RWPE1 (cell line): ENCODE measurements at regions not wholly inside any gene's neighbourhood (a gene's known extent, or its start where the extent isn't known, plus 50 kb on each side); places are given as distances from the start of the nearest gene placed in this dataset.
"Not testable (repeated sequence)": the region's sequence is repeated elsewhere in the genome, so short reads cannot be mapped to it uniquely, and the experiment has no call there.

Experiments used
- CTCF ChIA-PET: fragments of 350-600 bp; sonication (Branson Sonifier 250); formaldehyde crosslinking; extraction: SDS; loops from one replicate; lab custom pipeline; 2021; lab: Yijun Ruan, JAX
- POLR2A ChIA-PET: fragments of 400-600 bp; formaldehyde crosslinking; extraction: SDS; loops from one replicate; lab custom pipeline; 2020; ENCODE audit warnings: antibody characterized with exemption; ENCODE audit not compliant: low non-redundant PET; lab: Yijun Ruan, JAX
- DNase-seq: peaks from one replicate; pipeline ENCODE4 v3.0.0; 2012; ENCODE audit warnings: low spot score
- H3K27ac ChIP-seq: fragments of 450-650 bp; 2 replicates; pipeline ENCODE4 v1.5.1; 2017
- TF ChIP-seq, protein P1 (sequence below): fragments of 450-650 bp; conservative IDR thresholded peaks from 2 replicates; pipeline ENCODE4 v1.5.1; 2017; ENCODE audit warnings: low read depth, mild to moderate bottlenecking

DNA sequence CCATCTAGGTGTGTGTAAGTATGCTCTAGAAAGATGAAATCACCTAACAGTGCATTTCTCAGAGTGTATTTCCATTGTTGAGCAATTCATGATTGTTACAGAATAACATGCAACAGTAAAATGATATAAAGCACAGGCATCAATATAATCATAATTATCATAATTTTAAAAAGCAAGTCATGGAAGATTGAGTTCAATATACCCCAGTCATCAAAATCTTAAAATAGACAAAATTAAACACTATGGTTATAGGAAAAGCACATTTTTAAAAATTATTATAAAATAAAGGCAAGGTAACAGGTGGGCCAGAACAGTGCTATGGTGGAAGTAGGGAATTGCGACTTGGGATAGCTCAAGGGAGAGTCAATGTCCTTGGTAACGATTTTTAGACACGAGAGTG lies 555.4 kb upstream of the VRK2 start:
- POLR2A ChIA-PET = no interaction called here
- CTCF ChIA-PET = no interaction called here
- DNase-seq = no peak
- H3K27ac ChIP-seq = no peak overlapping the region
- TF ChIP-seq, protein P1, sequence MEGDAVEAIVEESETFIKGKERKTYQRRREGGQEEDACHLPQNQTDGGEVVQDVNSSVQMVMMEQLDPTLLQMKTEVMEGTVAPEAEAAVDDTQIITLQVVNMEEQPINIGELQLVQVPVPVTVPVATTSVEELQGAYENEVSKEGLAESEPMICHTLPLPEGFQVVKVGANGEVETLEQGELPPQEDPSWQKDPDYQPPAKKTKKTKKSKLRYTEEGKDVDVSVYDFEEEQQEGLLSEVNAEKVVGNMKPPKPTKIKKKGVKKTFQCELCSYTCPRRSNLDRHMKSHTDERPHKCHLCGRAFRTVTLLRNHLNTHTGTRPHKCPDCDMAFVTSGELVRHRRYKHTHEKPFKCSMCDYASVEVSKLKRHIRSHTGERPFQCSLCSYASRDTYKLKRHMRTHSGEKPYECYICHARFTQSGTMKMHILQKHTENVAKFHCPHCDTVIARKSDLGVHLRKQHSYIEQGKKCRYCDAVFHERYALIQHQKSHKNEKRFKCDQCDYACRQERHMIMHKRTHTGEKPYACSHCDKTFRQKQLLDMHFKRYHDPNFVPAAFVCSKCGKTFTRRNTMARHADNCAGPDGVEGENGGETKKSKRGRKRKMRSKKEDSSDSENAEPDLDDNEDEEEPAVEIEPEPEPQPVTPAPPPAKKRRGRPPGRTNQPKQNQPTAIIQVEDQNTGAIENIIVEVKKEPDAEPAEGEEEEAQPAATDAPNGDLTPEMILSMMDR = no peak

- CTCF ChIA-PET = interaction anchor here (0.7 to 0.8 kb wide), 2 partner anchors 38 to 1310 kb away, joined by 3 read pairs; partner anchors contain the start of gene CCDC85A
- DNase-seq, H3K27ac ChIP-seq, POLR2A ChIA-PET: not testable (repeated sequence)
Measured at GRCh38 chr2:57493966-57494365, 552.6 kb upstream of the VRK2 start.

DNA sequence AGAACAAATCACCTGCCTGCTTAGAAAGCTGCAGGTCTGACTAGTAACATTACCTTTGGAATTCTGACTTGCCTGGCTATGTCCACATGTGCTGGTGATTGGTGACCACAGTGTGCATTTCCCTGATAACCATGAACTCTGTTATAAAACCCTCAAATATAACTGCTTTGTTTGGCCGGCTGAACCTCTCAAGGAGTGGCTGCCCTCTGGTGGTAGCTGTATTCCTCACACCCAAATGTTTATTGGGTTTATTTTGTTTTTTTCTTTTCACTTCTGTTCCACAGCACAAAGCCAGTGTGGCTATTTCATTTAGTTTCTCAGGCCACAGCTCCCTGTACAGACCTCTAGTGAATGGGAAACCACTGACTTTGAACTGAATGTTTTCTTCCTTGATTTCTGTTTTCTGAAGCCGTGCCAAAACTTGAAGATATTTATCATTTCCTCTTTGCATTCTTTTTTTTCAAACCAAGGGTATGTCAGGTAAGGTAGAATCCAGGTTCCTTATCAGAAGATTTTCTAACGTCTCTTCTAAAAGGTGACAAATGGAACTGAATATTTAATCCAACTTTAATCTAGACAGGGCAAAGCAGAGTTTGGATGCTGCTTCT lies 549.0 kb upstream of the VRK2 start:
- no peak overlapping the region for H3K27ac ChIP-seq
- peak; percentile 29 for DNase-seq
- ChIA-PET POLR2A (no interaction called here), CTCF (interaction anchor here (0.5 to 0.8 kb wide), 6 partner anchors 122 to 1799 kb away, joined by 3 to 8 read pairs (median 4); no protein-coding TSS in a partner anchor)
- TF ChIP-seq, protein P1 = peak; percentile 83

- TF ChIP-seq, protein P1 = no peak
- CTCF ChIA-PET = no interaction called here
- POLR2A ChIA-PET = no interaction called here
- H3K27ac ChIP-seq = no peak overlapping the region
- no peak for DNase-seq
Measured at GRCh38 chr2:57504787-57505186, 541.8 kb upstream of the VRK2 start.

- ChIA-PET CTCF (no interaction called here), POLR2A (no interaction called here)
- TF ChIP-seq, protein P1 = no peak
- H3K27ac ChIP-seq = no peak overlapping the region
- DNase-seq = no peak
Measured at GRCh38 chr2:57509189-57509588, 537.4 kb upstream of the VRK2 start.

DNA sequence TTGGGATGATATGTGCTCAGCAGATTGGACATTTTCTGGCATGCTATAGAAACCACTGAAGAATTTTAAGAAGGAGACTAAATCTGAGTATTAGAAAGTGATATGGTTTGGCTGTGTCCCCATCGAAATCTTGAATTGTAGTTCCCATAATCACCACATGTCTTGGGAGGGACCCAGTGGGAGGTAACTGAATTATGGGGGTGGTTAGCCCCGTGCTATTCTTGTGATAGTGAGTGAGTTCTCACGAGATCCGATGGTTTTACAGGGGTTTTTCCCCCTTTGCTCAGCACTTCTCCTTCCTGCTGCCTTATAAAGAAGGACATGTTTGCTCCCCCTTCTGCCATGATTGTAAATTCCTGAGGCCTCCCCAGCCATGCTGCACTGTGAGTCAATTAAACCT lies 535.9 kb upstream of the VRK2 start:
- TF ChIP-seq, protein P1 = no peak
- ChIA-PET CTCF (no interaction called here), POLR2A (no interaction called here)
- no peak overlapping the region for H3K27ac ChIP-seq
- no peak for DNase-seq

- ChIA-PET CTCF (interaction anchor here (1.4 kb wide), 1 partner anchor 1332 kb away, joined by 8 read pairs; the partner anchor contains the start of gene CCDC85A), POLR2A (no interaction called here)
- TF ChIP-seq, protein P1 = no peak
- DNase-seq = no peak
- no peak overlapping the region for H3K27ac ChIP-seq
Measured at GRCh38 chr2:57515366-57515765, 531.2 kb upstream of the VRK2 start.
